ENCODE measurements at regions not wholly inside any gene's neighbourhood (a gene's known extent, or its start where the extent isn't known, plus 50 kb on each side); places are given as distances from the start of the nearest gene placed in this dataset.

DNA sequence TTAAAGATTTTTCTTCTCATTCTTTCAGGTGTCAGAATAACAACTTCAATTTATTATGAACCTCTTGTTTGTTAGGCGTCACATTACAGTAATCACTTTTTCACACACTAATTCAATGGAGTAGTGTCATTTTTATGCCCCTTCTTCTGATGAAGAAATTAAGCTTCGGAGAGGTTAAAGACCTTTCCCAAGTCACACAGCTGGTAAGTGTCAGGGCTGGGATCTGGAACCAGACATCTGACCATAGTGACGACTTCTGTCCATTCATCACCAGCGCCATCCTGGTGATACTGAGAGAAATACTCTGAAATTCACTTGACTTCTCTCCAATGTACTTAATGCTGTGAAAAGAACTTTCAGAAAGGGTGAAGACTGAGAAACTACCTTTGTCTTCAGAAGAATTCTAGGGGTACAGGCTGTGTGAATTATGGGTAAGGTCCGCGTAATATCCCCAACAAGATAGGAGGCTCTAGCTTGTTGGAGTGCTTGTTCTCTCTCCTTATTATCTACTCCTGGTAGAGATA lies 173.8 kb downstream of the GAS1 start (continued):
- TF ChIP-seq JUN (IDR thresholded peaks at IDR 0.05; ENCODE audit: borderline replicate concordance, low read depth, low read length) (no peak), JUN (CRISPR knock-in tag; IDR thresholded peaks at IDR 0.05; ENCODE audit: borderline replicate concordance) (no peak), NUFIP1 (IDR thresholded peaks at IDR 0.05; ENCODE audit: partially characterized antibody) (no peak), CREB1 (IDR thresholded peaks at IDR 0.05) (no peak), CREB1 (CRISPR knock-in tag; IDR thresholded peaks at IDR 0.05) (no peak), GTF2A2 (tag; IDR thresholded peaks at IDR 0.05) (no peak), SIN3A (IDR thresholded peaks at IDR 0.05; ENCODE audit: borderline replicate concordance in 2 of 2, control insufficient read depth in 1 of 2, low read depth in 2 of 2, low read length in 2 of 2) (no peak), ZFP30 (CRISPR knock-in tag; IDR thresholded peaks at IDR 0.05; ENCODE audit: borderline replicate concordance) (no peak), GATAD2A (IDR thresholded peaks at IDR 0.05) (no peak), PRDM10 (IDR thresholded peaks at IDR 0.05; ENCODE audit: partially characterized antibody) (no peak), VEZF1 (CRISPR knock-in tag; IDR thresholded peaks at IDR 0.05) (no peak)
- TF ChIP-seq, protein P1, sequence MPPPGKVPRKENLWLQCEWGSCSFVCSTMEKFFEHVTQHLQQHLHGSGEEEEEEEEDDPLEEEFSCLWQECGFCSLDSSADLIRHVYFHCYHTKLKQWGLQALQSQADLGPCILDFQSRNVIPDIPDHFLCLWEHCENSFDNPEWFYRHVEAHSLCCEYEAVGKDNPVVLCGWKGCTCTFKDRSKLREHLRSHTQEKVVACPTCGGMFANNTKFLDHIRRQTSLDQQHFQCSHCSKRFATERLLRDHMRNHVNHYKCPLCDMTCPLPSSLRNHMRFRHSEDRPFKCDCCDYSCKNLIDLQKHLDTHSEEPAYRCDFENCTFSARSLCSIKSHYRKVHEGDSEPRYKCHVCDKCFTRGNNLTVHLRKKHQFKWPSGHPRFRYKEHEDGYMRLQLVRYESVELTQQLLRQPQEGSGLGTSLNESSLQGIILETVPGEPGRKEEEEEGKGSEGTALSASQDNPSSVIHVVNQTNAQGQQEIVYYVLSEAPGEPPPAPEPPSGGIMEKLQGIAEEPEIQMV (tag; conservative IDR thresholded peaks at IDR 0.05; ENCODE audit: low read depth): no peak

Measured in K562 (cell line).